ENCODE measurements at regions not wholly inside any gene's neighbourhood (a gene's known extent, or its start where the extent isn't known, plus 50 kb on each side); places are given as distances from the start of the nearest gene placed in this dataset.
"Not testable (repeated sequence)": the region's sequence is repeated elsewhere in the genome, so short reads cannot be mapped to it uniquely, and the experiment has no call there.

DNA sequence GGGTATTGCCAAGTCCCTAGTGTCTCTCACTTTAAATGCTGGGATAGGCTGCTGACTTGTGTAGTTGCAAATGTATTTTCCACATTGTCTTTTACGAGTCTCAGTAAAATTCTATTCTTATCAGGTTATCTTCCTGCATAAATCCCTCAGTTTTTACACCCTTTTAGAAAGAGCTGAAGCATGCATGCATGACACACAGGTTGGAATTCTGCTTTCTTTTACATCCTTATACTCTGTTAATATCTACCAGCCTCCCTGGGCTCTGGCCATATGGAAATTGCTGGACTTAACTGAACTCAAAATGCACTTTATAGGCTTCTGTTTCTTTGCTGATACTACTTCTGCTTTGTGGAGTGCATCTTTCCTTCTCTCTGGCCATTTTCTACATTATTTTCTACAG, 477.4 kb downstream of the FRK start:
- ChIA-PET CTCF (no interaction called here), POLR2A (no interaction called here)
- no peak for TF ChIP-seq POLR2AphosphoS5 (IDR thresholded peaks at IDR 0.05; ENCODE audit: low read depth, low read length)
- TF ChIP-seq, protein P1, sequence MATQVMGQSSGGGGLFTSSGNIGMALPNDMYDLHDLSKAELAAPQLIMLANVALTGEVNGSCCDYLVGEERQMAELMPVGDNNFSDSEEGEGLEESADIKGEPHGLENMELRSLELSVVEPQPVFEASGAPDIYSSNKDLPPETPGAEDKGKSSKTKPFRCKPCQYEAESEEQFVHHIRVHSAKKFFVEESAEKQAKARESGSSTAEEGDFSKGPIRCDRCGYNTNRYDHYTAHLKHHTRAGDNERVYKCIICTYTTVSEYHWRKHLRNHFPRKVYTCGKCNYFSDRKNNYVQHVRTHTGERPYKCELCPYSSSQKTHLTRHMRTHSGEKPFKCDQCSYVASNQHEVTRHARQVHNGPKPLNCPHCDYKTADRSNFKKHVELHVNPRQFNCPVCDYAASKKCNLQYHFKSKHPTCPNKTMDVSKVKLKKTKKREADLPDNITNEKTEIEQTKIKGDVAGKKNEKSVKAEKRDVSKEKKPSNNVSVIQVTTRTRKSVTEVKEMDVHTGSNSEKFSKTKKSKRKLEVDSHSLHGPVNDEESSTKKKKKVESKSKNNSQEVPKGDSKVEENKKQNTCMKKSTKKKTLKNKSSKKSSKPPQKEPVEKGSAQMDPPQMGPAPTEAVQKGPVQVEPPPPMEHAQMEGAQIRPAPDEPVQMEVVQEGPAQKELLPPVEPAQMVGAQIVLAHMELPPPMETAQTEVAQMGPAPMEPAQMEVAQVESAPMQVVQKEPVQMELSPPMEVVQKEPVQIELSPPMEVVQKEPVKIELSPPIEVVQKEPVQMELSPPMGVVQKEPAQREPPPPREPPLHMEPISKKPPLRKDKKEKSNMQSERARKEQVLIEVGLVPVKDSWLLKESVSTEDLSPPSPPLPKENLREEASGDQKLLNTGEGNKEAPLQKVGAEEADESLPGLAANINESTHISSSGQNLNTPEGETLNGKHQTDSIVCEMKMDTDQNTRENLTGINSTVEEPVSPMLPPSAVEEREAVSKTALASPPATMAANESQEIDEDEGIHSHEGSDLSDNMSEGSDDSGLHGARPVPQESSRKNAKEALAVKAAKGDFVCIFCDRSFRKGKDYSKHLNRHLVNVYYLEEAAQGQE (IDR thresholded peaks at IDR 0.05; ENCODE audit: insufficient read depth in 1 of 2, low read depth in 2 of 2, low read length in 1 of 2), result no peak
- TF ChIP-seq, protein P2, sequence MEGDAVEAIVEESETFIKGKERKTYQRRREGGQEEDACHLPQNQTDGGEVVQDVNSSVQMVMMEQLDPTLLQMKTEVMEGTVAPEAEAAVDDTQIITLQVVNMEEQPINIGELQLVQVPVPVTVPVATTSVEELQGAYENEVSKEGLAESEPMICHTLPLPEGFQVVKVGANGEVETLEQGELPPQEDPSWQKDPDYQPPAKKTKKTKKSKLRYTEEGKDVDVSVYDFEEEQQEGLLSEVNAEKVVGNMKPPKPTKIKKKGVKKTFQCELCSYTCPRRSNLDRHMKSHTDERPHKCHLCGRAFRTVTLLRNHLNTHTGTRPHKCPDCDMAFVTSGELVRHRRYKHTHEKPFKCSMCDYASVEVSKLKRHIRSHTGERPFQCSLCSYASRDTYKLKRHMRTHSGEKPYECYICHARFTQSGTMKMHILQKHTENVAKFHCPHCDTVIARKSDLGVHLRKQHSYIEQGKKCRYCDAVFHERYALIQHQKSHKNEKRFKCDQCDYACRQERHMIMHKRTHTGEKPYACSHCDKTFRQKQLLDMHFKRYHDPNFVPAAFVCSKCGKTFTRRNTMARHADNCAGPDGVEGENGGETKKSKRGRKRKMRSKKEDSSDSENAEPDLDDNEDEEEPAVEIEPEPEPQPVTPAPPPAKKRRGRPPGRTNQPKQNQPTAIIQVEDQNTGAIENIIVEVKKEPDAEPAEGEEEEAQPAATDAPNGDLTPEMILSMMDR (IDR thresholded peaks at IDR 0.05), result no peak
- TF ChIP-seq SIN3A (IDR thresholded peaks at IDR 0.05; ENCODE audit: borderline replicate concordance, insufficient read depth, low read depth, low read length), result no peak
- no peak for TF ChIP-seq TCF7L2 (IDR thresholded peaks at IDR 0.05; ENCODE audit: low read depth, low read length)
- Histone ChIP-seq H3K27me3 (ENCODE audit: control insufficient read depth, insufficient read depth, low read length) (no peaks in the 10 kb centered on the region), H3K4me3 (ENCODE audit: low read depth in 2 of 2, low read length in 2 of 2) (no peak overlapping the region), H3K36me3 (ENCODE audit: control insufficient read depth, insufficient read depth, low read length) (no peaks in the 10 kb centered on the region), H3K9me3 (ENCODE audit: control insufficient read depth, insufficient read depth, low read depth, low read length) (0 out of 2 replicates have a peak, but pooled peaks cover 3% of the 10 kb centered on the region), H3K27ac (ENCODE audit: low read length) (no peak overlapping the region), H3K4me1 (ENCODE audit: control insufficient read depth, insufficient read depth, low read length) (no peaks in the 10 kb centered on the region)
- in situ Hi-C loops (cut with HindIII; ENCODE audit: low pct_unique_long_range_greater_than_20kb, low sequenced_read_pairs), result no loop called here
- BruUV-seq (replicated peaks), result no TSS peak
- ATAC-seq (no peak), DNase-seq (ENCODE audit: low read depth, low spot score) (no peak)
- intact Hi-C loops (cut with micrococcal nuclease; ENCODE audit: unreplicated experiment), result no loop called here

DNA sequence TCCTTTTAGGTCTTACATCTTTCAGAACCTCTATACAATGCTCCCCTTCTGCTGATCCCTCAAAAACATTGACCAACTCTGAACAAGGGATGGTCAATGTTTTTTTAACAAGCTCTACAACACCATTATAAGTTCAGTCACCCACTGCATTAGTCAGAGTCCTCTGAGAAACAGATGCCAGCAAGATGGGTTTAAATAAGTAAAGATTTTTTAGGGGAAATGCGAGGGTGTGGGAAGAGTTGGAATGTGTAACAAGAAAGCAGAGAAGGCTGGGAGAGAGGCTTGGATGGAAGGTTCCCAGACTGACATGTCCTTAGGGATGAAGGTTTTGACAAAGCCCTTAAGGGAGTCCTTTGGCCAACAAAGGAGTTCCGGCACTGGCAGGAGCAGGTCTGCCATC, 478.3 kb downstream of the FRK start:
- CTCF ChIA-PET, result no interaction called here
- DNase-seq (ENCODE audit: low read depth, low spot score), result no peak

DNA sequence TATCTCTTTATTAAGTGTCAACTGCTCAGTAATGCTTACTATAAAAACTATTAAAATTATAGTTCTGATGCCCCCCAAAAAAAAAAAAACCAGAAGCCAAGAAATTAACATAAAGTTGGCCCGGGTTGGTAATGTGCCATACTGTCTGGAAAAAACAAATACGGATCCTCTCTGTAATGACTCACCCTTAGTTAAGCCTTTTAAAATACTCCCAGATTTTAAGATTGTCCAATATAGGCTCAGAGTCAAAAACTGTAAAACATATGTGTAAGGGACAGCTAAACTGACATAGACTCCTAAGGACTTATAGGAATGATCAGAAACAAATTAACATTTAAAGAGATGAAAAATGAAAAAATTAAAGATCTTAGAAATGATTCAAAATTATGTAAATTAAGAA, 481.1 kb downstream of the FRK start:
- H3K27me3 ChIP-seq (ENCODE audit: control insufficient read depth, insufficient read depth, low read length); H3K36me3 ChIP-seq (ENCODE audit: control insufficient read depth, insufficient read depth, low read length); H3K4me1 ChIP-seq (ENCODE audit: control insufficient read depth, insufficient read depth, low read length); H3K9me3 ChIP-seq (ENCODE audit: control insufficient read depth, insufficient read depth, low read depth, low read length); CTCF ChIA-PET; DNase-seq (ENCODE audit: low read depth, low spot score); H3K4me3 ChIP-seq (ENCODE audit: low read depth in 2 of 2, low read length in 2 of 2); in situ Hi-C loops (cut with HindIII; ENCODE audit: low pct_unique_long_range_greater_than_20kb, low sequenced_read_pairs); BruUV-seq (replicated peaks); POLR2A ChIA-PET; H3K27ac ChIP-seq (ENCODE audit: low read length); intact Hi-C loops (cut with micrococcal nuclease; ENCODE audit: unreplicated experiment); ATAC-seq: not testable (repeated sequence)

More for the DNA sequence above, 478.3 kb downstream of the FRK start:
- Histone ChIP-seq H3K27ac (ENCODE audit: low read length) (no peak overlapping the region), H3K4me3 (ENCODE audit: low read depth in 2 of 2, low read length in 2 of 2) (no peak overlapping the region), H3K27me3 (ENCODE audit: control insufficient read depth, insufficient read depth, low read length) (no peaks in the 10 kb centered on the region), H3K9me3 (ENCODE audit: control insufficient read depth, insufficient read depth, low read depth, low read length) (0 out of 2 replicates have a peak, but pooled peaks cover 3% of the 10 kb centered on the region), H3K4me1 (ENCODE audit: control insufficient read depth, insufficient read depth, low read length) (no peaks in the 10 kb centered on the region), H3K36me3 (ENCODE audit: control insufficient read depth, insufficient read depth, low read length) (no peaks in the 10 kb centered on the region)
- BruUV-seq (replicated peaks), result no TSS peak
- no peak for TF ChIP-seq TCF7L2 (IDR thresholded peaks at IDR 0.05; ENCODE audit: low read depth, low read length)
- no peak for TF ChIP-seq SIN3A (IDR thresholded peaks at IDR 0.05; ENCODE audit: borderline replicate concordance, insufficient read depth, low read depth, low read length)
- TF ChIP-seq, protein P2 (IDR thresholded peaks at IDR 0.05), result no peak
- TF ChIP-seq, protein P1 (IDR thresholded peaks at IDR 0.05; ENCODE audit: insufficient read depth in 1 of 2, low read depth in 2 of 2, low read length in 1 of 2), result no peak
- TF ChIP-seq POLR2AphosphoS5 (IDR thresholded peaks at IDR 0.05; ENCODE audit: low read depth, low read length), result no peak
- ATAC-seq, result no peak
- intact Hi-C loops (cut with micrococcal nuclease; ENCODE audit: unreplicated experiment) (no loop called here), in situ Hi-C loops (cut with HindIII; ENCODE audit: low pct_unique_long_range_greater_than_20kb, low sequenced_read_pairs) (no loop called here)
- POLR2A ChIA-PET, result no interaction called here
